HG02852 (cell line): ENCODE measurements at regions not wholly inside any gene's neighbourhood (a gene's known extent, or its start where the extent isn't known, plus 50 kb on each side); places are given as distances from the start of the nearest gene placed in this dataset.
"Not testable (repeated sequence)": the region's sequence is repeated elsewhere in the genome, so short reads cannot be mapped to it uniquely, and the experiment has no call there.

Experiments
- ATAC-seq: cut with Tn5 transposase; IDR thresholded peaks from one replicate; pipeline ENCODE4 v1.9.1; 2021; ENCODE audit warnings: mild to moderate bottlenecking, moderate library complexity; ENCODE audit not compliant: unreplicated experiment

DNA sequence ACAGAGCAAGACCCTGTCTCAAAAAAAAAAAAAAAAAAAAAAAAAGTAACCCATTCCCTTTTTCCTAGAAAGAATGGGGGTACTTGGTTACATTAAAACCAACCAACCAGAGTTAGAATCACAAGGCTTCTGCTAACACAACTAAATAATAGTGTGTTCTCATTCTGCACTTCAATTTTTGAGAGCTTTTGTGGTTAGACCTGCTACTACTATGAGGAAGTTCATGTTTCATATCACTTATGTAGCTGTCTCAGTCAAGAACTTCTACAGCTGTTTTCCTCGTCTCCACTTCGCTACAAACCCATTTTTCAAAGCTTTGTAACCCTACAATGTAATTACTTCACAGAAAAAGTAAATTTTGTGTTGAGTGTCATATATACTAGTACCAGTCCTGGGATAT is 58.3 kb downstream of the PDHA2 start:
- peak; percentile 76 for ATAC-seq

DNA sequence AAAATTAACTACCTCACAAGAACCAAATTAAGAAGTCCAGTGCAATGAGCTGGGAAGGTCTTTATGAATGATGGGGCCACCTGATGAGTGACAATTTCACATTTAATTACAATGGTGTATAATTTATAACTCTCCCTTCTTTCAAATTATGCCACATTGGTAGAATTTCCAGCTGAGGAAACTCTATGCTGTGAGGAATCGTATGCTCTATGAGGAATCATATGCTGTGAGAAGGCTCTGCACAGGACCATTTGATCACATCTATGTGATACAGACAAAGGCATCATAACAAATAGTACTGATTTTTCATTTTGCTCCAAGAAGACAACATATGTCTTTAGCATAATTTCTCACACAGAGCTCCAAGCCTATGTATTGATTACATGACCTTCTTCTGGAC is 69.3 kb downstream of the PDHA2 start:
- no peak for ATAC-seq

DNA sequence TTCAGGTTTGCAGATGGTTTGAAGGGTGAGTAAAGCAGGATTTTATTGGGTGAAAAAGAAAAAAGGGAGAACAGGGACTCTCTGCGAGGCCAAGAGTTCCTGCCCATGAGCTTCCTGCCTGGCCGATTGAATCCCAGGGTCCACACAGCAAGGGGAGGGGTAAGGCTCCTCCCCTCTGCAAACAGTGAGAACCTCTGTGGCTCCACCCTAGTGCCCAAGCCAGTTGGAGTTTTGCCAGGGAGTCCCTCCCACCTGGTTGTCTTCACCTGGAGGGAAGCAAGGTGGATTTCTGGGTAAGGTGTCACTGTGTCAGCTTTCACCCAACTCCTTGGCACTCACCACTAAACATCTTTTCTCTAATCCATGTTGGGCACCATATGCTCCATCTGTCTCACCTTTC is 70.9 kb downstream of the PDHA2 start:
- ATAC-seq: no peak

DNA sequence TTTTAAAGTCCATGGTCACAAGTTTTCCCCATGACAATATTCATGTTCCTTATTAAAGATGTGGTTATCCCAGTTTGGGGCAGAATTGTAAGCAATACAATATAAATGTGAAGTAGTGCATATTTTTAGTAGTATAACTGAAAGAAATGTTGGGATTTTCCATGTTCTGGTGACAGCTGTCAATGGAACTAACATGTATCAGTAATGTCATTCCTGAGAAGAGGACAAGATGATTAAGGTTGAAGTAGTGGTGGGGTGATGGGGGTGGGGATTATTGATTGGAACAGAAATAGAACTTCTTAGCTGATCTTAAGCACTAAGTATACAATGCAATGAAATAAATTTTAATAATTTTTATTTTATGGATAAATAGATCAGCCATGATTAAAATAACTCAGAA is 81.6 kb downstream of the PDHA2 start:
- ATAC-seq: no peak

DNA sequence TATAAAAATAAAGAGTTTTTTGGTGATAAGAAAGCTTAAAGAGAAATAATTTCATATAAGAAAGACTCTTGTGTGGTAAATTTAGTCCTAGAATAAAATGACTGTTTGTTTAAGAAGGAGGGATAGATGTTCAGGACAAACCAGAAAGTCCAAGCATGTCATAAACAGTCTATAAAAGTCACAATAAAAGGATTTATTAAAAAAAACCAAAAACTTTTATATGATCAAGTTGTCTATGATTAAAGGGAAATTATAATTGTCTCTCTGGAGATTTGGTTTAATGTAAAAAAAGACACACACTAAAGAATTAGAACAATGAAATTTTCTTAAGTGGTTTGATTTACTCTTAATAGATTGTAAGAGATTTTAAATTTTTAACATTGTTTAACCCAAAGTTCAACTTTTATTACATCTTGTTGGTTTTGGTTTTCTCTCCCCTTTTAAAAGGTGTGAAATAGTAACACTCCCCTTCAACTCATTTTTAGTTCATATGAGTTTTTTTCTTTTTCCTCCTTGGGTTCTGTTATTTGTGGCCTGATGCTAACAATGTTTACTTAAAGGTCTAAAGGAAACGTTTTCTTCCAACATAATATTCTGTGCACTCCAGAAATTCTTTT is 89.7 kb downstream of the PDHA2 start:
- ATAC-seq: no peak

DNA sequence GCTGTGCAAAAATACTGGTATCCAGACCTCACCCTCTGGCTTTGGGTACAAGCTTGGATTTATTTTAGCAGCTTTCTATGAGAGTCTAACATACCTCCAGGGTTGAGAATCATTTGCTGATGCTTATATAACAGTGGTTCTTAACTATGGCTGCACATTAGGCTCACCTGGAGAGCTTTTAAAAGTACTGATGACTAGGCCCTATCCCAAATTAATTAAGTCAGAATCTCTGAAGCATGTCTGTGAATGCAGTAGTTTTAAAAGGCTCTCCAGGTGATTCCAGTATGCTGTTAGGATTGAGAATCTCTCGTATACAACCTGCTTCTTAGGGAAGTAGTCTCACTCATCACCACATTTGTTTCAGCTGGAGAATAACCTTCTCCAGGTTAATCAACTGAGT is 99.2 kb downstream of the PDHA2 start:
- ATAC-seq: no peak

DNA sequence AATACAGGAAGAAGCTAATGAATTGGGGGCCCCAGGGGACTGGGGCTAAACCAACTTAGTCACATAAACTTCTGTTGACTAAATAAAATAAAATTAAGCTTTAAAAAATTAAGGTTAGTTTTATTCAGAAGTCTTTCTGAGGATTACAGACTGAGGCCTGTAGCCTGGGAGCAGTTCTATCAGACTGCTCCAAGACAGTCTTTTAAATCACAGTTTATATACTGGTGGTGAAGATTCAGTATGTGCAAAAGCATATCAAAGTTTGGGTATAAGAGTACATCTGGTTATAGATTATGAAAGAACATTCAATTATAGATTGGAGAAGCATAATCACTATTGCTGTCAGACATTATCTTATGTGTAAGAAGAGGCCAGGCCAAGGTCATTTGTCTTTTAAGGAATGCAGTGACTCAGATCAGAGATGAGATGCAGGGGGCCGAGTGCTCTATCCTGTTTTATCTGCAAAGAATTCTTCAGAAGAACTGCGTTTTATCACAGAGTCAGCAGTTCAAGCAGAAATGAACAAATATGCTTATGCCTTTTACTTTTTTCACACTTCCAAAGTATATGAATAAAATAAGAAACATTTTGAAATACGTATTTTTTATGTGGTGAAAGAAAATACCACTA is 109.4 kb downstream of the PDHA2 start:
- no peak for ATAC-seq

DNA sequence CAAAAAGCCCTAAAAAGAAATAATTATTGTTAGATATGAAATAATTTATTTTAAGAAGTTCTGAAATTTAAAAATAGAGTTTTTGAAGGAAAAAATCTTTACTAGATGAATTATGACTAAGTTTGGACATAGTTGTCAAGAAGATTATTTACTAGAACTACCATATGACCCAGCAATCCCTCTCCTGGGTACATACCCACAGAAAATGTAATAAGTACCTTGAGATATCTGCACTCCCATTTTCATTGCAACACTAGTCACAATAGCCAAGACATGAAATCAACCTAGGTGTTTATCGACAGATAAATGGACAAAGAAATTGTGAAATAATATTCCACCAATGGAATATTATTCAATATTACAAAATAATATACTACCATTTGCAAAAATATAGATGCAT is 109.9 kb downstream of the PDHA2 start:
- no peak for ATAC-seq

DNA sequence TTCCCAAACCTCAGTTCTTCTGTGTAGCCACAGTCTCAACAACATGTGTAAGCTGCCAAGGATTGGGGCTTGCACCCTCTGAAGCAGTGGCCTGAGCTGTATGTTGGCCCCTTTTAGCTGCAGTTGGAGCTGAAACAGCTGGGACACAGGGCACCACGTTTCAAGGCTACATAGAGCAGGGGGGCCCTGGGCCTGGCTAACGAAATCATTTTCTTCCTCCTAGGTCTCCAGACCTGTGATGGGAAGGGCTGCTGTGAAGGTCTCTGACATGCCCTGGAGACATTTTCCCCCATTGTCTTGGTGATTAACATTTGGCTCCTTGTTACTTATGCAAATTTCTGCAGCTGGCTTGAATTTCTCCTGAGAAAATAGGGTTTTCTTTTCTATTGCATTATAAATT is 112.6 kb downstream of the PDHA2 start:
- ATAC-seq: not testable (repeated sequence)

DNA sequence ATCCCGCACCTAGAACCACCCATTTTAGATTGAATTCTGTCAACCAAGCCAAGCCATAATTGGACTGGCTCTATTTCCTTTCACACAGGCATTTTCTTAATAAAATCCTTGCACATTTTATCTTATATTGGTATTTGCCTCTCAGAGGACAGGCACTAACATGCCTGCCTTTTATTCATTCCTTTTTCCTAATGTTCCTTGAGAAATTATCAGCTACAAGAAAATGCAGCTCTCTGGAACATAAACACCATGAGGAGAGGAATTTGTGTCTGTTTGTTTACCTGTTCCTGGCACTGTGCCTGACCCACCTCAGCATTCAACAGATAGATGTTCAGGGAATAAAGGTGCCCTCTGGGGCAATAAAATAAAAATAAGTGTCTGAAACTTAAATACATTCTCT is 116.2 kb downstream of the PDHA2 start:
- ATAC-seq: no peak

DNA sequence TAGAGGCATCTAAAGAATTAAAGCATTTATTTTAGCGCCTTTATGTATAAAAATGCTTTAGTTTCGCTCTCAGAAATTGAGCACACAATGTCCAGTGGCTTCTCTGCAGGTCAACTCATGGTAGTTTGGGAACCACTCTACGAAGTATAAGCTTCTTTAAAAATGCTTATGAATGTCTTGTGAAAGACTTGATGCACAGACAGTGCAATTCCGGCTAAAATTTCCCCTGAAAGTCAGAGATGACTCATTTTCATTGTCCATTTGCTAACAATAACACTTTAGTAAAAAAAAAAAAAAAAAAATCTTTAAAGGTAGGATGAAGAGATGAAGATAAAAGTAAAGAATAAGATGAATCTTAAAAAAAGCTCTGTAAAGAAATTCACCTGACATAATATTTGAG is 117.2 kb downstream of the PDHA2 start:
- ATAC-seq: no peak

DNA sequence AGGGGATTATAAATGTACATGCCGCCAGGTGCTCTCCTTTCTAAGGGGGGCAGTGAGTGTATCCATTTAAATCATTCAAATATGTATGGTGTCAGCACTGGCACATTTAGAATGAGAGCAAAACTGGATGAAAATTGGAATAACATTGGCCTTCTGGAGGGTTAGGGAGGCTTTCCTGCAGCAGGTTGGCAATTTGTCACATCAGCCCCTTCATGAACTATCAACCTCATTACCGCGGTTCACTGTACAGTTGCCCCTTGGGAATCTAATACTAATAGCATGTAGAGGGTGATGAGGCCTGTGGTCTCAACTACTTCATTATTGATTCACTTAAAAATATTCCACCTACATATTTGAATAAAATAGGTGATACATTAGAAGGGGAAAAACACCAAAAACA is 117.9 kb downstream of the PDHA2 start:
- ATAC-seq: no peak

DNA sequence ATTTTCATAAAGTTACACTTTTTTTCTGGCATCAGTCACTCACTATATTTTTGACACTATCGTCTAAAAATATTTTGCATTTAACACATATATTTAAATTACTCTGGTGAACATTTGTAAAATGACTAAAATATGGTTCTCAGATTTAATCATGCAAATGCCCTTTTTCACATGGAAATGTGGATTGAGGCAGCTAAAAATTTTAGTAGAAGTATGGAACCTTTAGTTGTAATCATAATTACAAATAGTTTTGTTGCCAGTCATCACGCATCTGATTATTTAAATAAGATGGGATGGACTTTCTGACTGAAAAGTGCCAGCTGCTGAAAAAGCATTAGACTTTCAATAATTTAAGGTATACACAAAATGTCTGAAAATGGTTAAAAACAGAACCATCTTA is 119.3 kb downstream of the PDHA2 start:
- no peak for ATAC-seq

DNA sequence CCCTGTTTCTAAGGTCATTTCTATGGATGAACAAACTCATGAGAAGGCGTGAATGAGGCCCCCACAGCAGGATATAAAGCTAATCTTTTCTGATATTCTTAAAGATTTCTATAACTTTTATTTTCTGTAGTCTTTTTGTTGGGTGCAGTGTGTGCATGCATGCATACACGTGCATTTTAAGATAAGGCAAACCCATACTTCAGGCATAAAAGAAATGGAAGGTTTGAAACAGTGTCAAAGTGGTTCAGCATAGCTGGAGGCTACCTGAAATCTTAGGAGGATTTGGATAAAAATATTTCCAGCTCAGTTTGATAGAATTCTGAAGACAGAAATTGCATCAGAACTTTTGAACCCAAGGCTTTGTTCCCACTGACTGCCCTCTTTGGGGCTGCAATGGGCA is 119.7 kb downstream of the PDHA2 start:
- no peak for ATAC-seq

DNA sequence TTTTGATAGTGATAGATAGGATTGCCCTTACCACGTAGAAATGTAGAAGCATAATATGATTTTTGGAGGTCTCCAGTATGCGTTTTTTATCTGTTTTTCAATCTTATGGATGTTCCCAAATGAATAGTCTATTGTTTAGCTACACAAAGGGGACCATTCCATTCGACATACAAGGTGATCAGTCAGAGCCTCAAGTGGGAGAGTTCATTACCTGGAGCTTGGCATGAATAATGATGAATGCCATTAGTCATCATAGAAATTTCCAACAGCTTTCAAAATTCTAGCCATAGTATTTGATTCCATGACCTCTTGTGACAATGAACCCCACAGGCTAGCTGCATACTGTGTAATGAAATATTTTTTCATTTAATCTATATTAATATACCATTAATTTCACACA is 123.6 kb downstream of the PDHA2 start:
- no peak for ATAC-seq

DNA sequence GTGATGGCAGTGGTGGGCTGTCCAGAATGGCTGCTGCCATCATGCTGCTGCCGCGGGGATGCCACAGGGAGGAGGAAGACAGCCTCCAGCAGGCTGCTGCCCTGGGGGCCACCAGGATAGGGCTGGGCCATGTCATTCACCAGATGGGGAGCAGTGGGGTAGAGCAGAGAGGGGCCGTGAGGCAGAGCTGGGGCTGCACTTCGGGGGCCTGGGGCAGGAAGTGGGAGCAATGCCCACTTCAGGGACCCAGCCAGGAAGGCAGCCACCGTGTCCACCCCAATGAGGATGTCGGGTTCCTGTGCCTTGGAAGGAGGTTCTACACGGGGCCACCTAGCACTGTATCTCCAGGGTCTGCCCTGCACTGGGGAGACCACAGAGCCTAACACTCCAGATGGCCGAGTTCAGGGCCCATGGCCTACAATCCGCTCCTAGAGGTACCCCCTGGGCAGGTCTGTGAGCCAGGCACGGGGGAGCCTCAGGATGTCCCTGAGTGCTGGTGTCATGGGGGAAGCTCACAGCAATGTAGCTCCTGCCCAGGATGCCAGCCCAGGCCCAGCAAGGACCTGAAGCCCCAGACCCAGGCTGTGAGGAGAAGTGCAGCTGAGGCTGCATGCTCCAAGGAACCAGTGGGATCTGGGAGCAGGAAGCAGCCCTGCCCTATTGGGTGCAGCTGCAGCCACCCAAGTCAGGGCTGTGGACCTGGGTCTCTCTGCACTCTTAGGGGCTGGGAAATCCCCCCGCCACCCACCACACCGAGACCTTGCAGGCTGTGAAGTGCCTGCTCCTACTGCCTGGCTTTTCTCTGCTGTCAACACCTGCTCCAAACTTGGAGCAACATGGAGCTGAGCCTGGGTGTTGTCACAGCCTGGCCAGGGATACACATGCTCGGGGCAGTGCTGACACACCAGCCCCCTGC is 140.3 kb downstream of the PDHA2 start:
- ATAC-seq: no peak

DNA sequence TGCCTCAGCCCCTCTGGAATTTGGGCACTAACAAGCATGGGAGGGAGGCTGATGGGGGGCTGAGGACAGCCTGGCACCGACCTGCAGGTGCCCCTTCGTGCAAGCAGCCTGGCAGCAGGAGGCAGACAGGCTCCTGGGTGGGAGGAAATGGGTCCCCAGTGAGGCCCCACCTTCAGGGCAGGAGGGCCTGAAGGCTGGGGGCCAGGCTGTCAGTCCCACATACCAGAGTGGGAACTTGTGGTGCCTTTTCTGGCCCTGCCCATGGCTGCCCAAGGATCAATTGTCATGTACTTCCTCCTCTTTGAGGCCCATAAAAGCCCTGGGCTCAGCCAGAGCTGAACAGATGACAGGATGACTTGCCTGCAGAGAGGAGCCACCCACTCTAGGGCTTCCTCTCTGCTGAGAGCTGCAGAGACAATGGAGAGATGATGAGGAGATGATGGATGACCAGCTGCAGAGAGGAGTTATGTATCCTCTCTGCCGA is 141.0 kb downstream of the PDHA2 start:
- ATAC-seq: no peak

DNA sequence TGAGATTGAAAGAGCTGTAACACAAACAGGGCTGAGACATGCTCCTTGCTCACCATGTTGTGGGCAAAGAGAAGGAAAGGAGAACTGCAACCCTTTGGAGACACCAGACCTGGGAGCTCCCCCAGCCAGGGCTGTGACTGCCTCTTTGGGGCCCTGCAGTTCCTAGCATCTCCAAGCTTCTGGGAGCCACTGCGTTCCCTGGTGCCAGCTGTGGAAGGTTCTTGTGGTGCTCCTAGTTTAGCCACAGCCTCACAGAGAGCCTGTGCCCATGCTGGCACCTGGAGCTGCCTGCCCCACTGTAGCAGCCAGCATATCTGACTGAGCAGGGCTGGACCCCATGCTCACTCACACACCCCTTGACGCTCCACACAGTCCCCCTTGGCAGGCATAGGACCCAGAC is 141.7 kb downstream of the PDHA2 start:
- ATAC-seq: no peak

DNA sequence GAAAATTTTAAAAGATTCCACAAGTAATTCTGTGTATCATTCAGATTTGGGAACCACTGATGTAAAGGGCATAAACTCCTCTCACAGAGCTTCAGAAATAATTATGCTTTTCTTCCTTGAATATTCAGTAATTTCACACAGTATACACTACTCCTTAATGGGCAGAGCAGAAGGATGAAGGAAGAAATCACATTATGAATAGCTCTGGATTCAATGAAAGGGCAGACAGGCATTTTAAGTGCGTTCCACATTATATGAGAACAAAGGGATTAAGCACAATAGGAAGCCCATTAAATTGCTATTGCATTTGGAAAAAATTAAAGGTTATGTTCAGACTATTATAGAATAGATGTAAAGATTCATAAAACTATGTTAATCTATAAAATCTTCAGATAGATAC is 142.6 kb downstream of the PDHA2 start:
- ATAC-seq: no peak

DNA sequence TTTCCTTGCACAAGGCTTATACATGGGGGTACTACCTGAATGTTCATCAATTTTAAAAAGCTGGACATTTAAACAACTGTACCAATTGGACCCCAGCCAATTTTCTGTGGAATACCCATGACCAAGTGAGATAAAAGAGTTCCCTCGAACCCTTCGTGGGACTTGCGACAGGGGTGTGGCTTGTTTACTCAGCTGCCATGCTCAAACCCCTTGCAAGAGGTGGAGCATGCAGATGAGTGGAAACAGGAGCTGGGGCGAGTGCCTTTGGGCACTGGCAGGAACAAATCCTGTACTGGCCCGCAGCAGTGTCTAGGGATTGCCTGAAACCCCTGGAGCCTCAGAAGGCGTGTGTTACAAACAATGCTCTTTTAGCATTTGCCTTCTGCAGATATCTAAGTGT is 144.2 kb downstream of the PDHA2 start:
- no peak for ATAC-seq

DNA sequence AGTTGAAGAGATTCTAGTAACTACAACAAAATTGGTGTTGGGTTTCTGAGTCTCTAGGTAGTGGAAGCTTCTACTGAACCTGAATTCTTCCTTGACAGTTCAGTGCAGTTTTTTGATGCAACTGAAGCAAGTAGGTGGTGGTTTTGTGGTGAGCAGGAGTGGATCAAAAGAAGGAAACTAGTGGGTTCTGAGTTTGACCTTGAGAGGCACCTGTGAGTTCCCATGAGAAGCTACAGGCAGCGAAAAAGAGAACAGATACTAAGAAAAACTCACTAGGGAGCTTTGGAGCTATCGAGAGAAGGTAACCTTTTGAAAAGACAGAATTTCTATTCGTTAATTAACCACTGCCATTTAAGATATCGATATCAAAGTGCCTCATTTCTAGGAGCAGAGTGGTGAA is 145.2 kb downstream of the PDHA2 start:
- ATAC-seq: peak; percentile 71
